ENCODE measurements at regions not wholly inside any gene's neighbourhood (a gene's known extent, or its start where the extent isn't known, plus 50 kb on each side); places are given as distances from the start of the nearest gene placed in this dataset.
"Not testable (repeated sequence)": the region's sequence is repeated elsewhere in the genome, so short reads cannot be mapped to it uniquely, and the experiment has no call there.

DNA sequence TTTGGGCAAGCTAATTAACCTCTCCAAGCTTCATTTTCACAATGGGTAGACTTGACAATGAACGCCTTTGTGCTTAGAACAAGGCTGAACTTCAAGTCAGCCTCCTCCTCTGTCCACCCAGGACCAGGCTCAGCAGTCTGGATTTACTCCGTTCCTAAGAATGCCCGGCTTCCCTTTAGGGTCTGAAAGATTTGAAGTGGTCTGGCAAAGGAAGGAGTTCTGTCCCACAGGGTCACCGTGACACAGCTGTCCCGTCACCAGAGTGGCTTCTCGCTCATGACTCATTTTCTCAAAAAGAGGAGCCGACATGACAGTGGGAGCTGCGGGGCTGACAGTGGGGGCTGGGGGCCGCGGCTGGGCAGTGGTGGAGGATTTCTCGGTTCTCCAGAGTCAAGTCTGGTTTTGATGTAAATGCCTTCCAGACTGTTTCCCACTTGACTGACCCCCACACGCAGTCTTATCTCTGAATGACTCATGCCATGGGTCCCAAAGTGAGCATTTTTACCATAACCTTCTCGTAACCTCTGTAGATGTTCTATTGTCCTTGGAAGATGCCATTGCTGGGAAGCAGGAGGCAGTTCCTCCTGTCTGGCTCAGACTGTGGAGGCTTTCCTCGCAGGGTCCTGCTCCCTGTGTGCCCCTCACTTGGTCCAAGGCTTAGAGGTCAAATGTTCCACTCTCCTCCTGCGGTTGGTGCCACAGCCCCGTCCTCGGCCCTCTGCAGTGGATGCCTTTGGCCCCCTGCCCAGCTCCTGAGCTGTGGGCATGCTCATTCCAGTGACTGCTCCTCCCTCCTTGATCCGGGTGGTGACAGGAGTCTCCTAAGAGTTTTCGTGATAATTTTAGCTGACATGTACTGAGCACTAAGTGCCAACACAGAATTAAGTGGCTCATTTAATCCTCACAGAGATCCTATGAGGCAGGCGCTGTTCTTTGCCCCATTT, 253.1 kb downstream of the FNDC1 start:
- no peak for DNase-seq (ENCODE audit: low read depth, low spot score)
- no peak overlapping the region for H3K27ac ChIP-seq

DNA sequence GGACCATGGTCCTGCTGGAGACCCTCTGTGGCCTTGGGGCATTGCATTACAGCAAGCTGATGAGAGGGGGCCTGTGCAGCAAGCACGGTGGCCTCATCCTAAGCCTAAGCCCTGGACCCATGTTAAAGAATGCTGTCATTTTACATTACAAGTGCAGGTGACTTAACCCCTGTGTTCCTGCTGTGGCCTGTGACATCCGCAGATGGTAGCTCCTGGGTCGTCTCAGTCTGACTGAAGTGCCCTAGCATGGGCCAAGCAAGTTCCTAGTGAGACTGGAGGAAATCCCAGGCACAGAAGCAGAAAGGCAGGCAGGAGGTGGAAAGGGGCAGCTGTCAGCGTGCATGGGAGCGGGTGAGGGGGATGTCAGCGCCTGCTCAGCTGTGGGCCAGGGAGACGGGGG, 252.4 kb downstream of the FNDC1 start:
- no peak overlapping the region for H3K27ac ChIP-seq
- DNase-seq (ENCODE audit: low read depth, low spot score), result no peak

GRCh38 chr6:159418997-159419396, 249.8 kb downstream of the FNDC1 start:
- no peak for DNase-seq (ENCODE audit: low read depth, low spot score)

DNA sequence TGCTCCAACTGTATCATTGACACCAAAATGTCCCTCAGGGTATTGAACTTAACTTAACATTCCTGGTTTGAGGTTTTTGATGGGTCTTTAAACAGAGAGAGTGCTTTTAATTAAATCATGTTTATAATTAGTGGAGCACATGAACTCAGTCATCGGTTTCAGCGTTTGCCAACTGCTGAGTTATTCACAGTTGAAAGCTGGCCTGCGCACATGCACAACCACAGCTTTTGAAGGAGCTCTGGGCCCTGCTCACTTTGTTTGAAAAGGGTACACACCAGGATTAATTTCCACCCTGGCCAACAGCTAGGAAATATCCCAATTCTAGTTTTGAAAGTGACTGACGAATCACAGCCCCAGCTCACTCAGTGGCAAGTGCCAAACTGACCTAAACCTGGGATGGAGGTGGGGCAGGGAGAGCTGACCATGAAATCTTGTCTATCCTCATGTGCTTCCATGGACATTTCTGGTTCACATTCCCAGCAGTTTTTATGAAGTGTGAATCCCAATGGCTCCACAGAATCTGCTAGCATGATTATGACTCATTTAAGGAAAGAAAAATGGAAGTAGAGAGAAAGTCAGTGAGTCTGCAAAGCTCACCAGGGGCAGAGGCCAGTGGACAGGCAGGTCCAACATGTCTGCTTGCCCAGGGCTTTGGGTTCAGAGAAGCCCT, 247.8 kb downstream of the FNDC1 start:
- DNase-seq (ENCODE audit: low read depth, low spot score), result no peak
- no peak overlapping the region for H3K27ac ChIP-seq

More at GRCh38 chr6:159418997-159419396, 249.8 kb downstream of the FNDC1 start:
- H3K27ac ChIP-seq, result no peak overlapping the region

DNA sequence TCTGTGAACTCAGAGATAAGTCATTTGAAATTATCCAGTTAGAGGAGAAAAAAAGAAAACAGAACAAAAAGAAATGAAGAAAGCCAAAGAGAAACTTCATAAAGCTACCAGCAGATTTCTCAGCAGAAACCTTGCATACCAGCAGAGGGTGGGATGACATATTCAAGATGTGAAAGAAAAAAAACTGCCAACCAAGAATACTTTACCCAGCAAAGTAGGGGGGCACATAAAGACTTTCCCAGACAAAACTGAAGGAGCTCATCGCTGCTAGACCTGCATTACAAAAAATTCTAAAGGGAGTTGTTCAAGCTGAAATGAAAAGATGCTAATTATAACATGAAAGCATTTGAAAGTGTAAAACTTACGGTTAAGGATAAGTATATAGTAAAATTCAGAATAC, 246.3 kb downstream of the FNDC1 start:
- no peak overlapping the region for H3K27ac ChIP-seq
- no peak for DNase-seq (ENCODE audit: low read depth, low spot score)

DNA sequence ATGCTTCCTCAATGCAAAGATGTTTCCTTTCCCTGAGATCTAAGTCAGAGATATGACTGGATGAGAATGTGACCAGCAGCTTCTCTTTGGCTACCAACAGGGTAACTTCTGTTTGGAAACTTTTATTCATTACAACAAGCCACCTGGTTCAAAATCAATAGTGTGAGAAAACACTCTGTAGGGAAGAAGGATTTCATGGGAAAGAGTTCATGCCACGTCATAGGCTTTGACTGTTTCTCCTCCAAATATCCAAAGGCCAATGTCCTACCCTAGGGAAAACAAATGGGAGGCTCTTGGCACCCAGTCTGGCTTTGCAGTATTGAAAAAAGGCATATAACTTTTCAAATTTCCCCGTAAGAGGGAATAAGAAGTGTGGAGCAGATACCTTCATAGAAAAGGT, 245.5 kb downstream of the FNDC1 start:
- no peak overlapping the region for H3K27ac ChIP-seq
- no peak for DNase-seq (ENCODE audit: low read depth, low spot score)

DNA sequence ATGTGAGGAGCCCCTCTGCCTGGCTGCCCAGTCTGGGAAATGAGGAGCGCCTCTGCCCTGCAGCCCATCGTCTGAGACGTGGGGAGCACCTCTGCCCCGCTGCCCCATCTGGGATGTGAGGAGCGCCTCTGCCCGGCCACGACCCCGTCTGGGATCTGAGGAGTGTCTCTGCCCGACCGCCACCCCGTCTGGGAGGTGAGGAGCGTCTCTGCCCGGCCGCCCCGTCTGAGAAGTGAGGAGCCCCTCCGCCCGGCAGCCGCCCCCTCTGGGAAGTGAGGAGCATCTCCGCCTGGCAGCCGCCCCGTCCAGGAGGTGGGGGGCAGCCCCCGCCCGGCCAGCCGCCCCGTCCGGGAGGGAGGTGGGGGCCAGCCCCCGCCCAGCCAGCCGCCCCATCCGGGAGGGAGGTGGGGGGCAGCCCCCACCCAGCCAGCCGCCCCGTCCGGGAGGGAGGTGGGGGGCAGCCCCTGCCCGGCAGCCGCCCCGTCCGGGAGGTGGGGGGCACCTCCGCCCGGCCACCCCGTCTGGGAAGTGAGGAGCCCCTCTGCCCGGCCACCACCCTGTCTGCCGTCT, 238.1 kb downstream of the FNDC1 start:
- not testable (repeated sequence) for DNase-seq (ENCODE audit: low read depth, low spot score); H3K27ac ChIP-seq

GRCh38 chr6:159404296-159404695, 235.1 kb downstream of the FNDC1 start:
- no peak overlapping the region for H3K27ac ChIP-seq
- no peak for DNase-seq (ENCODE audit: low read depth, low spot score)

- no peak overlapping the region for H3K27ac ChIP-seq
- no peak for DNase-seq (ENCODE audit: low read depth, low spot score)
These were observed 231.6 kb downstream of the FNDC1 start for GRCh38 chr6:159400826-159401225.

- no peak for DNase-seq (ENCODE audit: low read depth, low spot score)
These were observed 230.6 kb downstream of the FNDC1 start for GRCh38 chr6:159399751-159400221.

DNA sequence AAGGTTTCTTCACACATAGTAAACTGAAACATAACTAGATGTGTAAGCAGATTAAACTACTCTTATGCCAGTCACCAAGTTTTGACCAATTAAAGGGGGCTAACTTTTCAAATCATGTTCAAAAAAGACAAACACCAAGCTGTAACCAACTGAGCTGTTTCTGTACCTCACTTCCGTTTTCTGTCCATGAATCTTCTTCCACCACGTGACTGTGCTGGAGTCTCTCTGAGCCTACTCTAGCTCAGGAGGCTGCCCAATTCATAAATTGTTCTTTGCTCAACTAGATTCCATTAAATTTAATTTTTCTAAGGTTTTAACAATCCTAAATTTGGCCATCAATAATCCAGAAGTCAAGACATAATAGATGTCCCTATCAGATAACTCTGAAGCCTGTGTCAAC, 229.4 kb downstream of the FNDC1 start:
- no peak overlapping the region for H3K27ac ChIP-seq
- DNase-seq (ENCODE audit: low read depth, low spot score), result no peak

More at GRCh38 chr6:159399751-159400221, 230.6 kb downstream of the FNDC1 start:
- no peak overlapping the region for H3K27ac ChIP-seq

GRCh38 chr6:159397753-159398152, 228.6 kb downstream of the FNDC1 start:
- H3K27ac ChIP-seq, result no peak overlapping the region
- no peak for DNase-seq (ENCODE audit: low read depth, low spot score)

GRCh38 chr6:159395609-159396008, 226.4 kb downstream of the FNDC1 start:
- DNase-seq (ENCODE audit: low read depth, low spot score), result no peak

DNA sequence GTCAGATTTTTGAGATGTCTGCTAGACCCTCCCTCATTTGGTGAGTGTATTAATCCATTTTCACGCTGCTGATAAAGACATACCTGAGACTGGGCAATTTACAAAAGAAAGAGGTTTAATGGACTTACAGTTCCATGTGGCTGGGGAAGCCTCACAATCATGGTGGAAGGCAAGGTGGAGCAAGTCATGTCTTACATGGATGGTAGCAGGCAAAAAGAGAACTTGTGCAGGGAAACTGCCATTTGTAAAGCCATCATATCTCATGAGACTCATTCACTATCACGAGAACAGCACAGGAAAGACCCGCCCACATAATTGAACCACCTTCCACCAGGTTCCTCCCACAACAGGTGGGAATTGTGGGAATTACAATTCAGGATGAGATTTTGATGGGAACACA, 223.5 kb downstream of the FNDC1 start:
- not testable (repeated sequence) for DNase-seq (ENCODE audit: low read depth, low spot score); H3K27ac ChIP-seq

More at GRCh38 chr6:159395609-159396008, 226.4 kb downstream of the FNDC1 start:
- H3K27ac ChIP-seq, result no peak overlapping the region

- no peak for DNase-seq (ENCODE audit: low read depth, low spot score)
- H3K27ac ChIP-seq, result no peak overlapping the region
These were observed 221.2 kb downstream of the FNDC1 start for GRCh38 chr6:159390381-159390780.

- no peak overlapping the region for H3K27ac ChIP-seq
These were observed 220.5 kb downstream of the FNDC1 start for GRCh38 chr6:159389695-159390094.

GRCh38 chr6:159380114-159380513, 210.9 kb downstream of the FNDC1 start:
- no peak overlapping the region for H3K27ac ChIP-seq
- no peak for DNase-seq (ENCODE audit: low read depth, low spot score)

More at GRCh38 chr6:159389695-159390094, 220.5 kb downstream of the FNDC1 start:
- no peak for DNase-seq (ENCODE audit: low read depth, low spot score)

DNA sequence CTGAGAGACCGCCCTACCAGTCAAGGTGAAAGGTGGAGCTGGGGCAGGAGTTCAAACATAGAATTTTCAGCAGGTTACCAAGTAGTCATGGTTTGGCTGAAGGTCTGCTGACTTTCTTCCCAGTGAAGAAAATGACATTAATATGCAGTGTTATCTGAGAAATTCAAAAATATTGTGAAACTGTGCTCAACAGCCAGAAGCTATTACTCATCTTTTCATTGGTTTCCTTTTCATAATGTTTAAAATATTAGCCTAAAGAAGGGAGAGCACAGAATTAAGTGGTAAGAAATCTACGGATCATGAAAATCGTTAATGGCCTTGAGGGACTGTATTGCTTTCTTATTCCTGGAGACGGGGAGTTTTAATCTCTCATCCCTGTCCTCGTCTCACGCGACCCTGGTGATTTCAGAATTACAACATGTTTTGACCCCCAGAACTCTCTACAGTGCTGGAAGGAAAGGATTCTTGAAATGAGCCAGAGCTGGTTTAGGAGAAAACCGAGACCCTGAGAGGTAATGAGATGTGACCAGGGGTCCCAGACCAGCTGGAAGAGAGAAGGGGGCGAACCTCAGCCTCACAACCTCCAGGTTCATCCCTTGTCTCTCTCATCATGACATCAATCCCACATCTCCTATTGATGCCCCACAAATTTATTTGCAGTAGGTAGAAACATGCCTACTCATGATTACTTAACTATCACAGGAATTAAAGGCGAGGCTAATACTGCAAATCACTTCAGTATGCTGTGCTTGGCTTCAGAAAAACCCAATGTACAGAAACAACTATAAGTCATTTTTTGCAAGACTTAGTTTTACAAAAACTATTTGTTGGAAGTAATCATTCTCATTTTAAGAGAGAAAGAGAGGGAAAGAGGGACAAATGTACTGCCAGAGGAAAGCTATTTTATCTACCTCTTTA, 209.5 kb downstream of the FNDC1 start:
- H3K27ac ChIP-seq, result no peak overlapping the region
- no peak for DNase-seq (ENCODE audit: low read depth, low spot score)

DNA sequence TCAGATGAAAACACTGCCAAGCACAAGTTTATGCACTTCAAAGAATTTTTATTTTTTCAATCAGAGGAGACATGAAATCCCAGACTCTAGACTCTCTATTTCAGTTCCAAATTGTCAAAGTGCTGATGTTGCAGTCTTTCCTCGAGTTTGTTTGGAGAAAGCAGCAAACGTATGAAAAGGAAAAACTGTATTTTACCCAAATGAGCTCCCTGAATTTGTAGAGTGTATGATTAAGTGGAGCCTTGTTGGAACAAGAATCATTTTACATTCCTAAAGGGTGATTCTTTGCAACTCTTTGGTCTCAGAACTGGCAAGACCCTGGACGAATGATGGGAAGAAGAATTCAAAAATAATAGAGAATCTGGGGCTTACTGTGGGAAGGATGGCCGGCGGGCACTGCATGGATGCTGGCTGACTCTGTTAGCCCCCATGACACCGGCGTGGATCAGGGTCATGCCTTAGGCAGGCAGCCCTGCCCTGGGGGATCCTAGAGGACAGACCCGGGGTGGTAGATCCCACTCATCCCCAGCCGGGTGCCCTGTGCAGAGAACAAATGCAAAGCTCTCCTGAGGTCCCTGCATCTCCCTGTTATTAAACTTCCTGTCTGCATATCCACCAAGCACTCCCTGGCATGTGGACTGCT, 207.4 kb downstream of the FNDC1 start:
- no peak overlapping the region for H3K27ac ChIP-seq
- no peak for DNase-seq (ENCODE audit: low read depth, low spot score)
